NCI-H1105 treated with DMSO at 0.1 percent for 48 hours (cell line): ENCODE measurements at regions not wholly inside any gene's neighbourhood (a gene's known extent, or its start where the extent isn't known, plus 50 kb on each side); places are given as distances from the start of the nearest gene placed in this dataset.

ENCODE experiments used
- DNase-seq: peaks from one replicate; lab custom pipeline; 2025; lab: John Stamatoyannopoulos, UW

DNA sequence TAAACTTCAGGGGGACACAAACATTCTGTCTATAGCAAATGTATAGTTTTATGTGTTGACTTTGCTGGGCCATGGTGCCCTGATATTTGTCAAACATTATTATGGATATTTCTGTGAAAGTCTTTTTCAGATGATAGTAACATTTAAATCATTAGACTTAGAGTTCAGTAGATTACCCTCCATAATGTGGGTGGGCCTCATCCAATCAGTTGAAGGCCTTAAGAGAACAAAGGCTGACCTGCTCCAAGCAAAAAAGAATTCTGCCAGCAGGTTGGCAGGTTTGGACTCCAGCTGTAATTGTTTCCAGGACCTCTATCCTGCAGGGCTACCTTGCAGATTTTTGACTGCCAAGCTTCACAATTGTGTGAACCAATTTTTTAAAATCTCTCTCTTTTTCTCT is 1250.9 kb downstream of the ROBO1 start:
- no peak for DNase-seq

DNA sequence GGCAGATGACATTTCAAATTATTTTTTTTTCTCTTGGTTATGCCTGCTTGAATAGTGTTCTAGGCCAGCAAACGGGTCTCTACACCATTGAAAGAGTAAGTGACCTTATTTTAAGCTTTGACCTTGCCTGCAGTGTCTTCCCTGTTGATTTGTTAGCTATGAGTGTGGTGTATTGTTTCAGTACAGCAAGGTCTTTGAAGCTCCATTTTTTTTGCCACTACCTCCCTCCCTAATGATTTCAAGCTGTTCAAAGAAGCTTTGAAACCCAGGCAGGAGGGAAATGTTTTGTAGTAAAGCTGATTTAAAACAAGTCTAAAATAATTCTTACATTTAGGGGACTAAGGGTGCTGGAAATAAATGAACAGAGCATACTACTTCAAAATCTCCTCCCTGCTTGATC is 1249.8 kb downstream of the ROBO1 start:
- no peak for DNase-seq

DNA sequence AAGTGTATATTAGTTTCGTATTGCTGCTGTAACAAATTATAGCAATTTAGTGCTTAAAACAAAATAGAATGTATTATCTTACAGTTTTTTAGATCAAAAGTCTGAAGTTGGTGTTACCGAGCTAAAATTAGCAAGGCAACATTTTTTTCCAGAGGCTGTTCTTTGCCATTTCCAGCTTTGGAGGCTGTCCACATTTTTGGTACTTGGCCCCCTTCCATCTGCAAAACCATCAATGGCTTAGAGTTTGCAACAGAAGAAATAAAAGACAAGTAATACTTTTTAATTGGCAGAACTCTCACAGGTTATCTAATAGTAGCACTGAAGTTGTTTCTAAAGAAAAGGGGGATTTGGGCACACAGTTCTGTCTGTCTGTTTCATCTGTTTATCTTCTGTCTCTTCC is 1248.5 kb downstream of the ROBO1 start:
- no peak for DNase-seq

DNA sequence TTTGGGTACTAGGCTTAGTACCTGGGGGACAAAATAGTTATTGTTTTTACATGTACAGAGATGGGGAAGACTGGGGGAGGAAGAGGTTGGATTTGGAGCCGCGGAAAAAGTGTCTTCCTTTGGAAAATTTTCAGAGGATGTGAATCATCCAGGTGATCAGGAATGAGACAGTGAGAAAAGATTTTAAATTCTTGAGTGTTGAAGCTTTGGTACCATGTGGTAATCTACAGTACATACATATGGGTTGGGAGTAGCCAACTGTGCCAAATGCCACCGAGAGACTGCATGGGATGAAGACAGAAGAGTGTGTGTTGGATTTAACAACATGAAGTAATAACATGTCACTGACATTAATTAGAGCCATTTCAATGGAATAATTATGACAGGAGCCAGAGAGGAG is 1238.2 kb downstream of the ROBO1 start:
- DNase-seq, result no peak

DNA sequence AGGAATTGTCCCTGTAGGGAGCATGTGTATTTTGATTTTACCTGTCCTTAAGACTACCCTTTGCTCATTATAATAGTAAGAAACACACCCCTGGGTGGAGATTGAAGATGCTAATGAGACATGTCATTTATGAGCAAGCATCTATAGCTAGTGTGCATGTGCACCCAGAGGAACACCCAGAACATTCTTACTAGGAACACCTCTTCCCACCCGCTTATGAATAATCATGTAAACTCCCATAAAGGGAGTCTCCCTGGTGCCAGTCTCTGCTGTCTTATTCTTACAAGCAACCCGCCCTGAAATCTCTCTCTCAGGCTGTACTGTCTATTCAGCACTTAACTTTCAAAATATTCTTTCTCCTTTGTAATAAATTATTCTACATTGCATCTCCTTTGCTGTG is 1227.3 kb downstream of the ROBO1 start:
- no peak for DNase-seq

DNA sequence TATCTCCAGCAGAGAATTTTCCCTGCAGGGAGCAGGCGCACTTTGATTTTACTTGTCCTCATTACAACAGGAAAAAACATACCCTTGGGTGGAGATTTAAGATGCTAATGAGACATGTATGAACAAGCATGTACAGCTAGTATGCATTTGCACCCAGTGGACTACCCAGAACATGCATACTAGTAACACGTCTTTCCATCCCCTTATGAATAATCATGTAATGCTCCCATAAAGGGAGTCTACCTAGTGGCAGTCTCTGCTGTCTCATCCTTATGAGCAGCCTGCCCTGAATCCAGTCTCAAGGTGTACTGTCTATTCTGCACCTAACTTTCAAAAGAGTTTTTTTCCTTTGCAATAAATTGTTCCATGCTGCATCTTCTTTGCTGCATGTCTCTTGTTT is 1222.0 kb downstream of the ROBO1 start:
- no peak for DNase-seq
